H1 (cell line): ENCODE measurements at regions not wholly inside any gene's neighbourhood (a gene's known extent, or its start where the extent isn't known, plus 50 kb on each side); places are given as distances from the start of the nearest gene placed in this dataset.

Experiments used
- ATF2 ChIP-seq: IDR thresholded peaks from 2 replicates; pipeline ENCODE4 v1.6.1; 2012; ENCODE audit warnings: low read length, inconsistent platforms
- CBX5 ChIP-seq: fragments of 300-800, 300-1000 bp; sonication (generic); IDR thresholded peaks from 2 replicates; pipeline ENCODE4 v1.7.1; 2016; ENCODE audit warnings: antibody characterized with exemption, low read length, low read depth
- CHD2 ChIP-seq: IDR thresholded peaks from 2 replicates; pipeline ENCODE4 v1.6.1; 2012; ENCODE audit warnings: low read length, improper control_type of control experiment
- CREB1 ChIP-seq: IDR thresholded peaks from 2 replicates; pipeline ENCODE4 v1.6.1; 2012; ENCODE audit warnings: inconsistent platforms
- CTCF ChIP-seq, 3 experiments: IDR thresholded peaks; 1 replicate in 2 of 3; 2 replicates in 1 of 3; pipeline versions ENCODE4 v1.5.1 to v1.6.1; 2011; ENCODE audit warnings: low read length in 3 of 3, mild to moderate bottlenecking in 3 of 3, inconsistent platforms in 2 of 3, low read depth in 1 of 3, moderate library complexity in 1 of 3; ENCODE audit not compliant: insufficient read depth in 1 of 3; ENCODE audit errors: control extremely low read depth in 1 of 3
- EGR1 ChIP-seq: IDR thresholded peaks from 2 replicates; pipeline ENCODE4 v1.6.1; 2011; ENCODE audit warnings: low read depth, low read length, borderline replicate concordance
- FOSL1 ChIP-seq: IDR thresholded peaks from 2 replicates; pipeline ENCODE4 v1.6.1; 2011; ENCODE audit warnings: mild to moderate bottlenecking, low read depth, low read length, moderate library complexity; ENCODE audit not compliant: insufficient read depth
- HDAC2 ChIP-seq, 2 experiments: fragments of 300-600 bp in 1 of 2; sonication (generic) in 1 of 2; IDR thresholded peaks; 2 replicates each; pipeline ENCODE4 v1.6.1; 2011 to 2012; ENCODE audit warnings: low read depth in 2 of 2, low read length in 2 of 2, mild to moderate bottlenecking in 2 of 2, moderate library complexity in 2 of 2, borderline replicate concordance in 1 of 2, inconsistent platforms in 1 of 2
- HDAC6 ChIP-seq: IDR thresholded peaks from one replicate; pipeline ENCODE4 v1.7.1; 2012; ENCODE audit warnings: low read depth, mild to moderate bottlenecking, inconsistent platforms, low read length, moderate library complexity
- JUN ChIP-seq: IDR thresholded peaks from 2 replicates; pipeline ENCODE4 v1.6.1; 2011; ENCODE audit warnings: low read depth, mild to moderate bottlenecking, improper control_type of control experiment, low read length
- KDM4A ChIP-seq: IDR thresholded peaks from one replicate; pipeline ENCODE4 v1.7.1; 2012; ENCODE audit warnings: low read depth, mild to moderate bottlenecking, moderate library complexity, low read length, inconsistent platforms; ENCODE audit not compliant: severe bottlenecking
- KDM5A ChIP-seq: fragments of 200-600 bp; IDR thresholded peaks from 2 replicates; pipeline ENCODE4 v1.7.1; 2012; ENCODE audit warnings: mild to moderate bottlenecking, low read length, inconsistent platforms, mixed read lengths
- NANOG ChIP-seq: IDR thresholded peaks from 2 replicates; pipeline ENCODE4 v1.6.1; 2011; ENCODE audit warnings: low read length, low read depth, mild to moderate bottlenecking, inconsistent platforms; ENCODE audit not compliant: insufficient read depth, poor library complexity, severe bottlenecking
- PHF8 ChIP-seq: fragments of 200-600 bp; sonication (generic); conservative IDR thresholded peaks from 2 replicates; pipeline ENCODE4 v1.7.1; 2012; ENCODE audit warnings: low read depth, mild to moderate bottlenecking, inconsistent platforms, low read length, moderate library complexity
- POLR2AphosphoS5 ChIP-seq: IDR thresholded peaks from 2 replicates; pipeline ENCODE4 v1.6.1; 2011; ENCODE audit warnings: low read depth, low read length
- SIN3A ChIP-seq, 2 experiments: IDR thresholded peaks in 1 of 2; conservative IDR thresholded peaks in 1 of 2; 2 replicates each; pipeline ENCODE4 v1.6.1; 2011 to 2012; ENCODE audit warnings: low read length in 2 of 2, improper control_type of control experiment in 1 of 2, low read depth in 1 of 2, mild to moderate bottlenecking in 1 of 2
- SP4 ChIP-seq: IDR thresholded peaks from 2 replicates; pipeline ENCODE4 v1.6.1; 2012; ENCODE audit warnings: low read length, inconsistent platforms
- TCF12 ChIP-seq: IDR thresholded peaks from 2 replicates; pipeline ENCODE4 v1.6.1; 2011; ENCODE audit warnings: low read depth, mild to moderate bottlenecking, low read length
- USF2 ChIP-seq: IDR thresholded peaks from 2 replicates; pipeline ENCODE4 v1.6.1; 2011; ENCODE audit warnings: low read length, improper control_type of control experiment

GRCh38 chr1:104825401-104825800 lies 1075.7 kb downstream of the AMY1C start (continued):
- TF ChIP-seq CTCF (IDR thresholded peaks at IDR 0.05; ENCODE audit: control extremely low read depth in 1 of 3, insufficient read depth in 1 of 3, low read depth in 1 of 3, low read length in 3 of 3) = no peak
- no peak for TF ChIP-seq PHF8
- no peak for TF ChIP-seq FOSL1
- TF ChIP-seq HDAC2 (IDR thresholded peaks at IDR 0.05; ENCODE audit: borderline replicate concordance in 1 of 2, low read depth in 2 of 2, low read length in 2 of 2) = no peak
- no peak for TF ChIP-seq ATF2
- TF ChIP-seq CHD2 = no peak
- TF ChIP-seq TCF12 = no peak
- no peak for TF ChIP-seq NANOG
- no peak for TF ChIP-seq POLR2AphosphoS5
- TF ChIP-seq KDM5A = no peak
- TF ChIP-seq HDAC6 = no peak
- no peak for TF ChIP-seq CREB1
- no peak for TF ChIP-seq JUN
- TF ChIP-seq EGR1 = no peak
- no peak for TF ChIP-seq SIN3A (conservative IDR thresholded peaks at IDR 0.05 in 1 of 2, IDR thresholded peaks at IDR 0.05 in 1 of 2; ENCODE audit: low read depth in 1 of 2, low read length in 2 of 2)
- TF ChIP-seq KDM4A = no peak
- no peak for TF ChIP-seq SP4
- no peak for TF ChIP-seq CBX5
- TF ChIP-seq USF2 = no peak
